ES-I3 (cell line): ENCODE measurements at regions not wholly inside any gene's neighbourhood (a gene's known extent, or its start where the extent isn't known, plus 50 kb on each side); places are given as distances from the start of the nearest gene placed in this dataset.
"Not testable (repeated sequence)": the region's sequence is repeated elsewhere in the genome, so short reads cannot be mapped to it uniquely, and the experiment has no call there.

Source experiments
- H3K36me3 ChIP-seq: 2 replicates; pipeline ENCODE4 v1.6.1; 2013; ENCODE audit warnings: mild to moderate bottlenecking, low read length, control low read depth, moderate library complexity; ENCODE audit not compliant: insufficient read depth
- H3K4me1 ChIP-seq: 2 replicates; pipeline ENCODE4 v1.6.1; 2013; ENCODE audit warnings: mild to moderate bottlenecking, control low read depth, low read length; ENCODE audit not compliant: insufficient read depth
- H3K9ac ChIP-seq: 2 replicates; pipeline ENCODE4 v1.6.1; 2013; ENCODE audit warnings: low read depth, mild to moderate bottlenecking, low read length, moderate library complexity
- H3K9me3 ChIP-seq: 2 replicates; pipeline ENCODE4 v1.6.1; 2013; ENCODE audit warnings: mild to moderate bottlenecking, low read length, moderate library complexity; ENCODE audit not compliant: control insufficient read depth, insufficient read depth

DNA sequence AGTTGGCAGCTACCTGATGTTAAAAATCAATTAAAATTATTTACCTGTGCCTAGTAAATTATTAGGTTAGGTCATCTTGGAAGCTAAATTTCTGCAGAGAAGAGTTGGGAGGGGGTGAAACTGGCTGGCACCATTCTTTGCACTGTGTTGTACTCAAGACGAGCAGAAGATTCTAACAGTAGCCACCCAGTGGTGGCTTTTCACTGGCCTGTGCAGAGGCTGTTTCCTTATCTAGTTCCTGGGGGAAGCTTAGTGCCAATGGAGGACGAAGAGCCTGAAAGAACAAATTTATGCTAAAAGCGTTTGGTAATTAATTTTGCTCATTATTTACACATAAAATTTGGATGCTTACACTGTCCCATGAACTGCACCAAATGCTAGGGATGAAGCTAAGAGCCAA, 595.3 kb downstream of the XPNPEP1 start:
- no peaks in the 10 kb centered on the region for H3K4me1 ChIP-seq
- H3K9me3 ChIP-seq, result no peaks in the 10 kb centered on the region

DNA sequence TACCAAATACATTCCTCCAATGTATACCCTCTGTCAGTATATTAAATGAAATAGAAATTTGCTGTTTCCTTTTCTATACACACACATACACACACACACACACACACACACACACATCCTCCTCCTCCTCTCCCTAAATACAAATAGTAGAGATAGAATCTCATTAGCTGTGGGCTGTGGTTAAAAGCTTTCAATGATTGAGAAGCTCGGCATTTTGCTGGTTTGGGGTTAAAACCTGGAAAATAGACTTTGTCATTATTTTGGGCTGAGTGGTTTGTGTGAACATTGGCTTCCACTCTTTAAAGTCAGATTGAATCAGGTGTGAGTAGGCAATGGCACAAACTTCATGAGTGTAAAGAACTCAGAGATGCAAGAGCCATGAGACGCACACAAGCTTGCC, 596.0 kb downstream of the XPNPEP1 start:
- no peaks in the 10 kb centered on the region for H3K4me1 ChIP-seq
- H3K9me3 ChIP-seq, result no peaks in the 10 kb centered on the region
- no peaks in the 10 kb centered on the region for H3K36me3 ChIP-seq
- no peak overlapping the region for H3K9ac ChIP-seq

More for the DNA sequence above, 595.3 kb downstream of the XPNPEP1 start:
- Histone ChIP-seq H3K9ac (no peak overlapping the region), H3K36me3 (no peaks in the 10 kb centered on the region)

DNA sequence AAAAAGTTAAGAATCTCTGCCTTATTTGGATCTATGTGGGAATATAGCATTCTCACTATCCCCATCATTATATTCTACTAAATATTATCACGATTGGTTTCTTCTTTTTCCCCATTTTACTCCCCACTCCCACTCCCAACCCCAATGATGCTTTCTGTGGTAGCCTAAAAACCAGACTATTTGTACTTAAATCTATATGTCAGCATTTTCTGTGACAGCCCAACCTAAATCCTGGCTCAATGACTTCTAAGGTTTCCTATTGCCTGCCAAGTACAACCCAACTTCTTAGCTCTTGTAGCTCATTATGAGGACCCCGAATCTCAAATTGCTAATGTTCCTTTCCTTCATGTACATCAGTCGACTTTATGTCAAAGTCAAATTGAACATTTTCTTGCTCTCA, 598.6 kb downstream of the XPNPEP1 start:
- no peaks in the 10 kb centered on the region for H3K9me3 ChIP-seq
- H3K4me1 ChIP-seq, result no peaks in the 10 kb centered on the region
- no peak overlapping the region for H3K9ac ChIP-seq
- H3K36me3 ChIP-seq, result no peaks in the 10 kb centered on the region

DNA sequence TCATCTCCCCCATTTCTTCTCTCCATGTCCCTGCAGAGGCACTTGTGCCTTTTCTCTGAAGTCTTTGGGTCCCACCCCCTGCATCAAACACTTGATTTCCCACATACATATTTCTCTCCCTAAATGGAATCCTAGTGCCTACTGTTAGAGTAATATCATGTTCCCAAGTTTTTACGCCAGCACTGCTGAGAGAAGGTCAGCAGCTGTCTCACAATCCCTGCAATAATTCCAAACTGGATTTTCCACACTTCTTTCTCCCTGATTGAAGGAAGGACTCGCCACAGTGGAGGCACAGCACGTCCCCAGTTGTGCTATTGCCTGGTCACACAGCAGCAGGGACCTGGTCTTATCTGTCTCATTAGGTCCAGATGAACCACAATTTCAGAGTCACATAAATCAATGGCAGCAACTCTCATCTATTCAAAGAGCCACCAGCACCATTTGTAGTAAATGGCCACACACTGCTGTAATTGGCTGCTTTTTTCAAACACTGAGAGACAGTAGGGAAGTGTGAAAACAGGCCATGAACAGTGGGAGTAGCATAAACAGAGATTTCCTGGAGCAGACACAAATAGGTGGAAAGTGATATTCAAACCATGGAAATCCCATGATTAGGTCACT, 605.5 kb downstream of the XPNPEP1 start:
- Histone ChIP-seq H3K36me3 (no peaks in the 10 kb centered on the region), H3K9me3 (no peaks in the 10 kb centered on the region), H3K9ac (no peak overlapping the region), H3K4me1 (no peaks in the 10 kb centered on the region)

DNA sequence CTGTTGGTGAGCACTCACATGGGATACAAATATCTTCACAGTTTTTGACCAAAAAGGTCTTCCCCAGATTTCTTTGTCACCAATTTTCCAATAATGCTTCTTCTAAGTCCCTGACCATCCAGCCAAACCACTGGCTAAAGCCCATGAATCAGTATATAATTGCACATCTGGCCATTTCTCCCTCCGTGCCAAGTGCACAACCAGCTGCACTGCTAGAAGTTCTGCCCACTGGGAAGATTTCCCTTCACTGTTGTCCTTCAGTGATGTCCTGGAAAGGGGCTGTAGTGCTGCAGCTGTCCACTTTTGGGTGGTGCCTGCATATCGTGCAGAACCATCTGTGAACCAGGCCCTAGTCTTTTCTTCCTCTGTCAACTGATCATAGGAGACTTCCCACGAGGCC, 609.3 kb downstream of the XPNPEP1 start:
- H3K36me3 ChIP-seq, H3K4me1 ChIP-seq, H3K9ac ChIP-seq, H3K9me3 ChIP-seq: not testable (repeated sequence)

DNA sequence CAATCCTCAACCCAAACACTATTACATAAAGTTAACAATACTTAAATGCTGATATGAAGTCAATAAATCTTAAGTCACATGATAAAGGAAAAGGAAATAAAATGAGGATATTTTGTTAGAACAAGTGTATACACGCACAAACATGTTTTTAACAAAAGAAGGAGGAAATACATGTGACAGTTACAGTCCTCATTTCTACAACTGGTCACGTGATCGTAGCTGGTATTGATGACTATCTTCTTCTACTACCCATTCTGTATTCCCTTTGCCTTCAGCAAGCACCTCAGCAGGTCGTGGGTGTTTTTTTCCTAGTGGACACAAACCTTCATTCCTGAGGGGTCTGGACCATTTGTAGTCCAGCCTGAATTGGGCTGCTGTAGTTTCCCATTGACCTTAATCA, 610.8 kb downstream of the XPNPEP1 start:
- not testable (repeated sequence) for H3K9me3 ChIP-seq, H3K9ac ChIP-seq, H3K4me1 ChIP-seq, H3K36me3 ChIP-seq

DNA sequence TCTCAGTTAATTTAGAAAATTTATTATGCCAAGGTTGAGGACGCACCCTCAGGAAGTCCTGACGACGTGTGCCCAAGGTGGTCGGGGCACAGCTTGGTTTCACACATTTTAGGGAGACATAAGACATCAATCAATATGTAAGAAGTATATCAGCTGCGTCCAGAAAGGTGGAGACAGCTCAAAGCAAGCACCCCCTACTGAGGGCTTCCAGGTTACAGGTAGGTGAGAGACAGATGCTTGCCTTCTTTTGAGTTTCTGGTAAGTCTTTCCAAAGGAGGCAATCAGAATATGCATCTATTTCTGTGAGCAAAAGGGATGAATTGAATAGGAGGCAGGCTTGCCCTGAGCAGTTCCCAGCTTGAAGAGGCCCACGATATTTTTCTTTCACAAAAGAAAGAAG, 614.3 kb downstream of the XPNPEP1 start:
- Histone ChIP-seq H3K36me3 (no peaks in the 10 kb centered on the region), H3K9me3 (no peaks in the 10 kb centered on the region), H3K4me1 (no peaks in the 10 kb centered on the region), H3K9ac (no peak overlapping the region)

DNA sequence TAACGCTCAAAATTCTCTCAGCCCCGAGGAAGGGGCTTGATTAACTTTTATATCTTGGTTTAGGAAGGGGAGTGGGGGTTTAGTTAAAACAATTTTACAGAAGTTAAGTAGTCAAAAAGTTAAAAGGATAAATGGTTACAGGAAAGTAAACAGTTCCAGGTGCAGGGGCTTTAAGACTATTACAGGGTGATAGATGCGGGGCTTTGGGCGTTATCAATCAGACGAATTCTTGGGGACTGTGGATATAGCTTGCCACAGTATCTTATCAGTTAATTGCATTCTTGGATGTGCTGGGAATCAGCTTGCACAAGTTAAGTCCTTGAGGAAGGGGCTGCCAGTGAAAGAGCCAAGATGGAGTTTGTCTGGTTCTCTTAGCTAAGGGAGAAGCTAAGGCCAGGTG, 616.2 kb downstream of the XPNPEP1 start:
- H3K36me3 ChIP-seq, H3K9me3 ChIP-seq, H3K9ac ChIP-seq, H3K4me1 ChIP-seq: not testable (repeated sequence)

DNA sequence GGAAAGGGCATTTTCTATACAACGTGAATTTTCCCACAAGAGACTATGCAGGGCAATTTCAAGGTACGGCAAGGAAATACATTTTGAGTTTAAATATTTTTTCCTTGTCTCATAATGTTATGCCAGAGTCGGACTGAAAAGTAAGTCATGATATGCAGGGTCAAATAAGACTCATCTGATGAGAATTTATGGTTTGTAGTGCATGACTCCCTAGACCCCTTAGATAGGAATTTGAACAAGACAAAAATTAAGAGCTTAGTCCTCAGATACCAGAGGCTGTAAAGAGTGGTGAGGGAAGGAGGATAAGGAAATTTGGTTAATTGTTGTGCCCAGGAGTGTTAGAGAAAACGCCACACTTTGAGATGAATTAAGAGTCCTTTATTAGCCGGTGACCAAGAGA, 616.6 kb downstream of the XPNPEP1 start:
- no peak overlapping the region for H3K9ac ChIP-seq
- H3K4me1 ChIP-seq, result no peaks in the 10 kb centered on the region
- no peaks in the 10 kb centered on the region for H3K36me3 ChIP-seq
- no peaks in the 10 kb centered on the region for H3K9me3 ChIP-seq

DNA sequence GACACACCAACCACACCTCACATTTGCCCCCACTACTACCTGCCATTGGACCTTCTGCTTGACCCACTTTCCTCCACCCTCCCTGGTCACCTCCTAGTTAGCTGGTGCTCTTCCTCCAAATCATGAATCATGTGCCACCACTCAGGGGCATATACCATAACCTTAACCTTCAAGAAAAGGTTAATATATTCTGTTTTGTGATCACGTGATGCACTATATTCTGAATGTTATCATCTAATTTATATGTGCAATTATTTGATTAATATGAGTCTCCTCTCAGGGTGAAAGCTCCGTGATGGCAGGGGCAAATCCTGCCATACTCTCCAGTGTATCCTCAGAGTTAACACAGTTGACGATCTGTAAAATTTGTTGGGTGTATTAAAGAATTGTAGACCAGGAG, 635.5 kb downstream of the XPNPEP1 start:
- no peaks in the 10 kb centered on the region for H3K9me3 ChIP-seq
- no peaks in the 10 kb centered on the region for H3K4me1 ChIP-seq
- no peaks in the 10 kb centered on the region for H3K36me3 ChIP-seq
- H3K9ac ChIP-seq, result no peak overlapping the region

DNA sequence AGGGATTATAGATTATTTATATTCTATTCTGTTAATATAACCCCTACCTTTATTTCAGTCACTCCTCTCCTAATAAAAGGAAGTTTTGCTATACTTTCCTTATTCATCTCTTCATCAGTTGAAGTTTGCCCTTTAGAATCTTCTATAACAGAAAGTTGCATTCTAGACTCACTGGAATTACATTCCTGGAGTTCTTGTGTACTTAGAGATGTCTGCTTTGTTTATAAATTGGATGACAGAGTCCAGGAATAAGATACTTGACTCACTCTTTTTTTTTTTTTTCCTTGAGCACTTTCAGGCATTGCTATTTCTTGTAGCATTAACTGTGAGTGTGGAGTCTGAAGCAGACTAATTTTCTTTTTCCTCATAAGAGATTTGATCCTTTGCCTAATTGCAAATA, 640.8 kb downstream of the XPNPEP1 start:
- H3K4me1 ChIP-seq, result no peaks in the 10 kb centered on the region
- H3K9ac ChIP-seq, result no peak overlapping the region

DNA sequence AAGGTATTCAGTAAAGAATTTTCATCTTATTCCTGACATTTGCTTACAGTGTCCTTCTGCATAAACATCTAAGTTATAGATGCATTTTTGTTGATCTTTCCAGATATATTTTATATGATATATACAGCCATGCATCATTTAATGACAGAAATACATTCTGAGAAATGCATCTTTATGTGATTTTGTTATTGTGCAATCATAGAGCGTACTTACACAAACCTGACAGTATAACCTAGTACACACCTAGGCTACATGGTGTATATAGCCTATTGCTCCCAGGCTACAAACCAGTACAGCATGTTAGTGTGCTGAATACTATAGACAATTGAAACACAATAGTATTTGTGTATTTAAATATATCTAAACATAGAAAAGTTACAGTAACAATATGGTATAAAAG, 642.0 kb downstream of the XPNPEP1 start:
- no peaks in the 10 kb centered on the region for H3K36me3 ChIP-seq
- no peaks in the 10 kb centered on the region for H3K4me1 ChIP-seq
- H3K9ac ChIP-seq, result no peak overlapping the region
- H3K9me3 ChIP-seq, result no peaks in the 10 kb centered on the region

More for the DNA sequence above, 640.8 kb downstream of the XPNPEP1 start:
- Histone ChIP-seq H3K9me3 (no peaks in the 10 kb centered on the region), H3K36me3 (no peaks in the 10 kb centered on the region)

DNA sequence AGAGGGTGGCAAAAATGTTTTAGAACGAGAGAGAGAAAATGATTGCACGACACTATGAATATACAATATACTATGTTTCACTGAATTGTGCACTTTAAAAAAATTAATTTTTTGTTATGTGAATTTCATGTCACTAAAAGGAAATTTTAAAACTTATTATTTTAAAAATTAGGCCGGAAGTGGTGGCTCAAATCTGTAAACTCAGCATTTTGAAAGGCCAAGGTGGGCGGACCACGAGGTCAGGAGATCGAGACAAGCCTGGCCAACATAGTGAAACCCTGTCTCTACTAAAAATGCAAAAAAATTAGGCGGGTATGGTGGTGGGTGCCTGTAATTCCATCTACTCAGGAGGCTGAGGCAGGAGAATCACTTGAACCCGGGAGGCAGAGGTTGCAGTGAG, 642.5 kb downstream of the XPNPEP1 start:
- no peaks in the 10 kb centered on the region for H3K4me1 ChIP-seq

DNA sequence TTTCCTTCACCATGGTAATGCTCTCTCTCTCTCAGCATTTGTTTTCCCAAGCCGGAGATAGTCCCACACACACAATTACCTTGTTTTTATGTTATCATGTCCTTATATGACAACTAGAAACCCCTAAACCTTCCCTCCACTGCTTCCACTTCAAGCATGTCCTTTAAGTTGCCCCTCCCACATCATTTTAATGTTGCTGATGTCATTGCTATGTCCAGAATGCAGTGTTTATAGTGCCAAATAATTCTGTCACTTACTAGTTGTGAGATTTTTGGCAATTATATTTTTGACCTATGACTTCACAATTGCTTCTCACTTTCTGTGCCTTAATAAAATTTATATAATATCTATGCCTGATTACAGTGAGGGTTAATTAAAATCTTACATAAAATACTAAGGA, 645.9 kb downstream of the XPNPEP1 start:
- Histone ChIP-seq H3K36me3 (no peaks in the 10 kb centered on the region), H3K4me1 (peaks cover 8% of the 10 kb centered on the region; the same call in 1 of the 2 replicates), H3K9me3 (no peaks in the 10 kb centered on the region), H3K9ac (no peak overlapping the region)

More for the DNA sequence above, 642.5 kb downstream of the XPNPEP1 start:
- H3K36me3 ChIP-seq, result no peaks in the 10 kb centered on the region
- no peaks in the 10 kb centered on the region for H3K9me3 ChIP-seq
- H3K9ac ChIP-seq, result no peak overlapping the region

DNA sequence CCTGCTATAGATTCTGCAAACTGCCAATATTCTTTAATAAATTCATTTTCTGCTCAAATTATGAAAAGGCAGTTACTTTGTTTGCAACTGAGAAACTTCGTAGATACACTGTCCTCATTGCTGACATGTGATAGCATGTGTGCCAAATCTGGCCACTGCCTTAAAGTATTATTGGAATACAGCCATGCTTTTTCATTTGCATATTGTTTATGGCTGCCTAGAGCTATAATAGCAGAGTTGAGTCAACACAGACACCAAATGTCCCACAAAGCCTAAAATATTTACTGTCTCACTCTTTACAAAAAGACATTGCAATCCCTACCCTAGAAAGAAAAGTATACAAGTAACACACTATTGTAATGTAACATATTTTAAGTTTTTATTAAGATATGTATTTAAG, 647.4 kb downstream of the XPNPEP1 start:
- Histone ChIP-seq H3K9ac (no peak overlapping the region), H3K36me3 (no peaks in the 10 kb centered on the region), H3K4me1 (peaks cover 8% of the 10 kb centered on the region; the same call in 1 of the 2 replicates), H3K9me3 (no peaks in the 10 kb centered on the region)

DNA sequence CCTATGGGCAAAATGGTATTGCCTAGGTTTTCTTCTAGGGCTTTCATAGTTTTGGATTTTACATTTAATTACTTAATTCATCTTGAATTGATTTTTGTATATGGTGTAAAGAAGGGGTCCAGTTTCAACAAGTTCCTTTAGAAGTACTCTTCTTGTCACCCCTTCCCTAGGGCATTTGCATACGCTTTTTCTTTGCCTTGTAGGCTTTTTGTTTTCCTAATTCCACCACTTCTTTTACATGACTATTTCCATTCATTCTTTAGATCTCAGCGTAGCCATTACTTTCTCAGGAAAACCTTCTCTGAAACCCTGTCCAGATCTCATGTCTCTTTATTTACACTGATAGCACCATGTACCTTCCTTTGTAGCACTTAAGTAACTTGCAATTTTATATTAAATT, 648.6 kb downstream of the XPNPEP1 start:
- Histone ChIP-seq H3K36me3 (no peaks in the 10 kb centered on the region), H3K9me3 (no peaks in the 10 kb centered on the region), H3K9ac (no peak overlapping the region), H3K4me1 (peaks cover 8% of the 10 kb centered on the region; the same call in 1 of the 2 replicates)
